Fibroblast of upper back skin (primary cell): ENCODE measurements at regions not wholly inside any gene's neighbourhood (a gene's known extent, or its start where the extent isn't known, plus 50 kb on each side); places are given as distances from the start of the nearest gene placed in this dataset.
A peak's percentile ranks its signal among the peaks of the same experiment; 100 is the strongest.
"Not testable (repeated sequence)": the region's sequence is repeated elsewhere in the genome, so short reads cannot be mapped to it uniquely, and the experiment has no call there.

Experiments used
- DNase-seq: peaks from one replicate; pipeline ENCODE4 v3.0.0-alpha.2; 2013

DNA sequence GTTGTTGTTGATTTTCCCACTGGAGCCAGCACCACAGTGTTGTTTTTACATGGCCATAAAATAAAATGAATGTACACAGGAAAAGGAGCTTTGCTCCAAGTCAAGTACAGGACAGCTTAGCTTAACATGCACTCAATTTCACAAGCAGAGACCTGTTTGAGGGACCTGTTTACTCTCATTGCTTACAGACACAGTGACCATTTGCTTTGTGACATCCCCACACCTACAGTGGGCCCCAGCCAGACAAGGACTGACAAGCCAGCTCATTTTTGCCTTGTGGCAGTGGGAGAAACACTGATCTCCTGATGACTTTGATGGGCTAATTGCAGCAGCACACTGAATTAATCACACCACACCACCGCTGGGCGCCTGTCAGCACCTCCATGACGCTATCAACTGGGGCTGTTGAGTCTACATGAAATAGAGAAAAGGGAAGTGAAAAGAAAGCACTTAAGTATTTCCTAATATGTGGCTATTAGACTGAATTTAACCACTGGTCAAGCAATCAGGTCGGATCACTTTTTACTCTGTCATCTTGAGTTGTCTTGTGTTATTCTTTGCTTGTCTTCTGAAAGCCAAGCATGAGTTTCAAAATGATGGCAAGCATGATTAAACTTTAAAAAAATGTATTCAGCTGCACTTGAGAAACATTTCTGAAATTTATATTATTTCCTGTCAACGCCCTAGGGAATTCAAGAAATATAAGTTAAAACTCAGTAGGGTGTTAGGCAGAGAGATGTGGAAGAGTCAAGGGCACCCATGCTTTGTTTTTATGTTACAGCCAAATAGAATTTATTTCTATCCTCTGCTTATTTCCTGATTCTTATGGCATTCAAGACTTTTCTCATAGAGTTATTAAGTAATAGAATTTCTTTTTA, 557.7 kb downstream of the RAB28 start:
- peak; percentile 3 for DNase-seq

GRCh38 chr4:12924728-12925320, 559.3 kb downstream of the RAB28 start:
- DNase-seq: no peak

GRCh38 chr4:12924253-12924652, 559.9 kb downstream of the RAB28 start:
- no peak for DNase-seq

GRCh38 chr4:12912896-12913418, 571.2 kb downstream of the RAB28 start:
- DNase-seq: no peak

- DNase-seq: no peak
Observed at GRCh38 chr4:12911750-12912358, 572.3 kb downstream of the RAB28 start.

GRCh38 chr4:12903640-12904039, 580.5 kb downstream of the RAB28 start:
- not testable (repeated sequence) for DNase-seq

GRCh38 chr4:12902735-12903134, 581.4 kb downstream of the RAB28 start:
- no peak for DNase-seq

DNA sequence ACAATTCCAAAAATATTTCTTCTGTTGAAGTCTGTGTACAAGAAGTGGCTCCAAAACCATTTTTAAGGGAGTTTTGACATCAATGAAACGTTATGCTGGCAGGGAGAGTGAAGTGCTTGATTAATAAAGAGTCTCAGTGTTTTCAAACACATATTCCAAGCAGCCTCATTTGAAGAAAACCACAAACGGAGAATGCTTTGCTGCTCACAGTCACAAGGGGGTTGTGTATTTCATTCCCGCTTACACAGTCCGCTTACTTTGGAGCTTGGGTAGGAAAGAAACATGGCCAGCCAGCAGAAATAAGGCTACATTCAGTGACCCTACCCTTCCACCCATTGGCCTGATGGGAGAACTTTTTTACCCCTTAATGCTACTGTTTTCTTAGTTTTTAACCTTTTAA, 586.2 kb downstream of the RAB28 start:
- DNase-seq: no peak

DNA sequence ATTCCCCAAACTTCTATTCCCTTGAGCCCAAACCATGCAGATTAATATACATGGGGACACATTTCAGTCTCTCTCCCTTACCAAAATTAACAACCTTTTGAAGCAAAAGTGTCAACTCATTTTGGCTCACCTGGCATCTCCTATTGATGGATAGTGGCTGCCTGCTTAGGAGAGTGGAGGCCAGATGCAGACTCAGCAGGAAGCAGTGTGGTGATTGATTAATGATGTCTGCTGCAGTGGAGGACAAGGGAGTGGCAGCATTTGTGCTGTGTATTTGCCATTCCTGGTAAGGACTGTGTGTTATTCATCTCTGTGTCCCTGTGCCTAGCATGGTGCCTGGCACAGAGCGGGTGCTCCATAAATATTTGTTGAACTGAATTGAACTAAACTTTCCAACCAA, 590.1 kb downstream of the RAB28 start:
- DNase-seq: no peak

DNA sequence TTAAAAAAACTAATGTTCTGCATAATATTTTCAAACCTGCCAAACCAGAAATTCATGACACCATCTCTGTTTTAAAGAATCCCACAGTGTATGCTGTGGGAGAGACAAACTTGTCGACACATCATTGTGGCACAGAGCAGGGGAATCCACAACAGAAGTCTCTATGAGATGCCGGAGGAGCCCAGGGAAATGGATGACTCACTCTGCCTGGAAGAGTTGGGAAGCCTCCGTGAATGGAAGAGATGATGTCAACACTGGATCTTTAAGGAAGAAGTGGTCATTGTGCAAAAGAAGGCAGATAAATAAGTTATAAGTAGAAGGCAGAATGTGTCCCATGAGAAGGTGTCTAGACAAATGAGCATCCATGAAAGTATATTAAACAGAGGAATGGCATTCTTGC, 595.1 kb downstream of the RAB28 start:
- peak; percentile 69 for DNase-seq

GRCh38 chr4:12884846-12885796, 599.0 kb downstream of the RAB28 start:
- no peak for DNase-seq

GRCh38 chr4:12881945-12882584, 602.1 kb downstream of the RAB28 start:
- no peak for DNase-seq

DNA sequence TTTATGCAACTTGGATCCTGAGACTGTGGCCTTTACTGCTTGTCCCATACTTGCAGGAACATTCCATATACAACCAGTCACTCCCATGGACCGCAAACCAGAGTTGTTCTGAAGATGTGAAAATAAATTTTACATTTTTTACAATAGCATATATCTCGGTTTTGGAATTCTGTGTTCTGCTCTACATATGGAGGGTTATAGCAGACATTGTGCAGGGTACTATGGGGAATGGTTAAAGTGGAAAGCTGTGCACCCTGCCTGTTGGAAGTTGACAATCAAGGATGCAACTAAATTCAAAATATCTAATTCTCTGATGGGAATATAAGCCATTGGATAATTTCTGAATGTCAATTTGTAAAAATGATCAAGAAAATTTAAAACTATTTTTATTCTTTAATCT, 603.3 kb downstream of the RAB28 start:
- no peak for DNase-seq

- no peak for DNase-seq
Observed at GRCh38 chr4:12879496-12879895, 604.6 kb downstream of the RAB28 start.

DNA sequence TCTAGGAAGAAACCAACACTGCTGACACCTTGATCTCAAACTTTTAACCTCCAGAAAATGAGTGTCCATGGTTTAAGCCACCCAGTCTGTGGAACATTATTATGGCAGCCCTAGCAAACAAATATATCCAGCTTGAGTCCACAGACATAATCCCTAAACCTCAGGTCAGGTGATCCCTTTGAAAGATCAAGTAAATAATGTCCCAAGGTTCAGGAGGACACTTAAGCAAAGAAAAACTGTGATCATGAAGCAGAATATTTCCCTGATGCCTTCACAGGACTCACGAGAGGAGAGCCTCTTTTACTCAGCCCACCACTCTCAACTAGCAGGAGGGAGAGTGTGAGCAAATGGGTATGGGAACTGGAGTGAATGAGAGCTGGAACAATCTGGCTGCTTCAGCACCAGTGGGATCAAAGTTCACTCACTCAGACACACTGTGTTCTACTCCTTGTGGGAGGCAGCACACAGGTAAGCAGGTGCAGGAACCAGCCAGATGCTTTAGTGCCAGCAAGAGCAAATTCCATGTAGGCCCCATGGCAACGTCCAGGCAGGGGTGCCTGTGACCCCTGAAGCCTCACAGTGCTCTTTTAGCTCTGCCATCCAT, 608.4 kb downstream of the RAB28 start:
- no peak for DNase-seq

- DNase-seq: no peak
Observed at GRCh38 chr4:12873351-12873750, 610.8 kb downstream of the RAB28 start.

DNA sequence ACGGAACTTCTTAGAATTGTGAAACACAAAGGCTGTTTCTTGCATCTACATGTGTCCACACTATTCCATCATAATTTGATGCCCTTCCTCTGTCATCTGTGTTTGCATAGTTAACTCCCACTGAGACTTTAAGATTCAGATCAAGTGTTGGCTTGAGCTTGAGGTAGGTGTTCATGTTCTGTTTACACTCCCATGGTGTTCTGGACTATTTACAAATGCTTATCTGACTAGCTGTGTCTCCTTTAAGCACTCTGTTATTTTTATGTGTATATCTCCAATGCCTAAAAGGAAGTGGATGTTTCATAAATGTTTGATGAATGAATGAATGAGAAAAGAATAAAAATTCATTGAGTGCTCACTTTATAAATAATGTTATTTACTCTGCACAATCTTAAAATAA, 622.7 kb downstream of the RAB28 start:
- DNase-seq: no peak

DNA sequence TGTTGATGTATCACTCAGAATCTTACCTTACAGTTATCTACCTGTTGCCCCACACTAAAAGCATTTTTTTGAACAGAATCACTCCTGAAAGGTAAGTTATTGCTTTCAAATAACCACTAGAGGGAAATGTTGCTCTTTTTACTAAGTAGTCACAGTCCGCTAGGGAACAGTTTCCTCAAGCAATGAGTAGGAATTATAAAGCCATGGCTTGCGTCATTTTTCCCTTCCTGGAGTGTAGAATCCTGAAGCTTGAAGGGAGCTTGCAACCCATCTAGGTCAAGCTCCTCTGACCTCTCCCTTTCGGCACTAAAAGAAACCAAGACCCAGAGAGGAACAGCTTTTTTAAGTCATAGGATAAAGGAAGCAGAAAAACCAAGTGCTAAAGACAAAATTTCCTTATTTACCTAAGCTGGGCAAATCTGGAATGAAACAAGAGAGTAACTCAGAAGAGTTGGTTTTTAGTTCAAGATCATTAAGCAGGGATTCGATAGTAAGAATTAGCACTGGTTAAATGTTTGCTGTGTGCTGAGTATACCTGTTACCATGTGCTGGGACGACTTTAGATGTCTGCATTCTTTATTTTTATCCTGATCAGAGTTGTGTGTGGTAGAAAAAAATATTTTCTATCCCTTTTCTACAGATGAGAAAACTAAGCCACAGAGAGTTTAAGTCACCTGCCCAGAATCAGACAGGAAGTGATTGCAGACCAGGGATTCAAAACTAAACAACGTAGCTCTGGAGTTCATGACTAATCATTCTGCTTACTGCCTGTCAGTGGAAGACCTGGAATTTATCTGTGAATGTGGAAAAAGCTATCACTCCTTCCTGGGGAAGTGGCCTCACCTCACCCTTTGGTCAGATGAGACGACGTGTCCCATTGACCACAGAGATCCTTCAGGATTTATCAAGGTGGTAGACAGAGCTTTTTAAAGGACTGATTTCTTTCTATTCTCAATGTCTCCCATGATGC, 631.5 kb downstream of the RAB28 start:
- peak; percentile 63 for DNase-seq

DNA sequence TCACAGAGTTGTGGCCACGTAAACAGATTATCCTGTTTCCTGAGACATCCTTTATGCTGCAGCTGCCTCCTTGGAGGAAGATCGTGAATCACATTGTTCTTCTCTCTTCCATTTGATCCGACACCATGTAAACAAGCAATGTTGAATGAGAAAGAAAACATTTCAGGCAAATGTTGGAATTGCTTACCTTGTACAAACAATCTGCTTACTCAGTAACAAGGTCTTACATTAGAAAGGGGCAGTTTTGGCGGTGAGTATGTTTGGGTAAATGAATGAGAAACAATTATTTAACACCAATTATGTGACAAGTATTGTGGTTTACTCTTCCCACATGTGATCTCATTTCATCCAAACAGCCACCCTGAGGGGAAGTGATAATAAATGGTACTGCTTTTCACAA, 637.8 kb downstream of the RAB28 start:
- no peak for DNase-seq

DNA sequence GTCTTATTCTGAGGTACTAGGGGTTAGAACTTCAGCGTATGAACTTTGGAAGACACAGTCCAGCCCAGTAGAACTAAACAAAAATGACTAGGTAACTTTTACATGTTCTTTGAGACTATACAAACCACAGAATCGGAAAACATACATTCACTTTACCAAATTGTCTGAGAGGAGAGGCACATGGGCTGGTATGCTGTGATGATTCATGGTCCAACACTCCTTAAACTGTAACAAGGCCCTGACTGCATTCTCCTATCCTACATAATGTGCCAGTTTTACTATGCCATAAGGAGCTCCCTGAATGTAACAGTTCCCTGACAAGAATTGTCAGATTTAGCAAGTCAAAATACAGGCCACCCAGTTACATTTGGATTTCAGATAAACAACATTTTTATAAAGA, 640.0 kb downstream of the RAB28 start:
- peak; percentile 3 for DNase-seq

- no peak for DNase-seq
Observed at GRCh38 chr4:12827966-12828365, 656.2 kb downstream of the RAB28 start.
